Prostate gland (tissue), 2 donors: ENCODE measurements at regions not wholly inside any gene's neighbourhood (a gene's known extent, or its start where the extent isn't known, plus 50 kb on each side); places are given as distances from the start of the nearest gene placed in this dataset.

Source experiments
- DNase-seq: peaks from one replicate; pipeline ENCODE4 v3.0.0-alpha.2; 2019; ENCODE audit warnings: low spot score
- H3K27ac ChIP-seq, 2 donors: fragments of 200-600 bp; sonication (generic); 2 replicates each; pipeline ENCODE4 v1.5.1; 2017 to 2019
- H3K27me3 ChIP-seq: fragments of 200-600 bp; sonication (generic); replicated peaks from 2 replicates; pipeline ENCODE4 v1.5.1; 2019; ENCODE audit not compliant: insufficient read depth
- H3K36me3 ChIP-seq, 2 donors: fragments of 200-600 bp; sonication (generic); 1 replicate in 1 of 2; 2 replicates in 1 of 2; pipeline versions ENCODE4 v1.5.1 to v1.8.1; 2017 to 2019
- H3K4me1 ChIP-seq: fragments of 200-600 bp; sonication (generic); replicated peaks from 2 replicates; pipeline ENCODE4 v1.5.1; 2019
- H3K4me3 ChIP-seq, 2 donors: fragments of 200-600 bp; sonication (generic); 2 replicates each; pipeline ENCODE4 v1.5.1; 2017 to 2019
- H3K9me3 ChIP-seq: fragments of 200-600 bp; sonication (generic); 2 replicates; pipeline ENCODE4 v1.5.1; 2017
- CTCF ChIP-seq, 4 experiments: fragments of 200-600 bp in 2 of 4; fragments of 450-650 bp in 2 of 4; sonication (generic) in 2 of 4; IDR thresholded peaks; 1 replicate in 3 of 4; 2 replicates in 1 of 4; pipeline ENCODE4 v1.5.1; 2016 to 2019; ENCODE audit warnings: antibody characterized with exemption in 4 of 4, mild to moderate bottlenecking in 2 of 4, moderate library complexity in 2 of 4
- POLR2A ChIP-seq: fragments of 450-650 bp; IDR thresholded peaks from one replicate; pipeline ENCODE4 v1.6.1; 2016; ENCODE audit warnings: antibody characterized with exemption, mild to moderate bottlenecking
- POLR2AphosphoS5 ChIP-seq: sonication (generic); formaldehyde crosslinking; IDR thresholded peaks from one replicate; pipeline ENCODE4 v1.6.1; 2017; ENCODE audit warnings: antibody characterized with exemption
- WGBS: methylation state at CpG from one replicate; pipeline ENCODE4 v1.1.5; 2018; 5-methylcytosine and 5-hydroxymethylcytosine counted together
- intact Hi-C: fragments of 100-400 bp; cut with DNase I; formaldehyde crosslinking; loops from one replicate; pipeline ENCODE4 v1.14.2; 2022

GRCh38 chr12:47017901-47018475 is 61.4 kb upstream of the PCED1B start:
- TF ChIP-seq POLR2AphosphoS5 (no peak), CTCF (IDR thresholded peaks at IDR 0.05) (no peak), POLR2A (no peak)
- 94% methylated on average over 2 of the region's 2 CpGs for WGBS
- H3K27ac ChIP-seq: no peak overlapping the region
- no peaks in the 10 kb centered on the region for H3K9me3 ChIP-seq
- no peak overlapping the region for H3K4me3 ChIP-seq
- DNase-seq: no peak
- H3K36me3 ChIP-seq: no peaks in the 10 kb centered on the region
- no peaks in the 10 kb centered on the region for H3K27me3 ChIP-seq
- intact Hi-C loops: loop anchor here (5.0 to 10.0 kb wide), 2 partner anchors 331 to 883 kb away; no protein-coding TSS in a partner anchor
- no peaks in the 10 kb centered on the region for H3K4me1 ChIP-seq

GRCh38 chr12:47020211-47020821 is 59.1 kb upstream of the PCED1B start:
- H3K4me1 ChIP-seq: no peaks in the 10 kb centered on the region
- intact Hi-C loops: no loop called here
- H3K27me3 ChIP-seq: no peaks in the 10 kb centered on the region
- no peak for TF ChIP-seq POLR2AphosphoS5
- TF ChIP-seq CTCF (IDR thresholded peaks at IDR 0.05): no peak
- TF ChIP-seq POLR2A: no peak
- 68% methylated on average over 7 of the region's 7 CpGs for WGBS
- H3K9me3 ChIP-seq: no peaks in the 10 kb centered on the region
- no peak for DNase-seq
- no peak overlapping the region for H3K4me3 ChIP-seq
- no peaks in the 10 kb centered on the region for H3K36me3 ChIP-seq
- H3K27ac ChIP-seq: no peak overlapping the region

- Histone ChIP-seq H3K9me3 (no peaks in the 10 kb centered on the region), H3K36me3 (no peaks in the 10 kb centered on the region), H3K27ac (no peak overlapping the region), H3K4me1 (no peaks in the 10 kb centered on the region), H3K4me3 (no peak overlapping the region), H3K27me3 (no peaks in the 10 kb centered on the region)
- WGBS: 46% methylated on average over 2 of the region's 2 CpGs
- peak; percentile 25 for DNase-seq
- intact Hi-C loops: no loop called here
- TF ChIP-seq POLR2A (no peak), CTCF (IDR thresholded peaks at IDR 0.05) (peak; percentile 38 to 75 (median 57))
These were observed 58.1 kb upstream of the PCED1B start for GRCh38 chr12:47021298-47021697.

GRCh38 chr12:47022296-47022695 is 57.1 kb upstream of the PCED1B start:
- TF ChIP-seq POLR2A: no peak
- no peak for TF ChIP-seq POLR2AphosphoS5
- TF ChIP-seq CTCF (IDR thresholded peaks at IDR 0.05): no peak
- no peaks in the 10 kb centered on the region for H3K9me3 ChIP-seq
- no peak for DNase-seq
- 23% methylated on average over 2 of the region's 2 CpGs for WGBS
- H3K27me3 ChIP-seq: no peaks in the 10 kb centered on the region
- H3K36me3 ChIP-seq: no peaks in the 10 kb centered on the region
- intact Hi-C loops: no loop called here
- H3K27ac ChIP-seq: no peak overlapping the region
- H3K4me3 ChIP-seq: no peak overlapping the region
- no peaks in the 10 kb centered on the region for H3K4me1 ChIP-seq

- intact Hi-C loops: no loop called here
- 51% methylated on average over 3 of the region's 3 CpGs for WGBS
These were observed 56.1 kb upstream of the PCED1B start for GRCh38 chr12:47023311-47023710.

More at GRCh38 chr12:47023311-47023710, 56.1 kb upstream of the PCED1B start:
- H3K4me1 ChIP-seq: no peaks in the 10 kb centered on the region
- no peak for DNase-seq
- H3K9me3 ChIP-seq: no peaks in the 10 kb centered on the region
- H3K4me3 ChIP-seq: no peak overlapping the region
- H3K27ac ChIP-seq: no peak overlapping the region
- TF ChIP-seq CTCF (IDR thresholded peaks at IDR 0.05): no peak
- H3K36me3 ChIP-seq: no peaks in the 10 kb centered on the region
- H3K27me3 ChIP-seq: no peaks in the 10 kb centered on the region
